ENCODE measurements at regions not wholly inside any gene's neighbourhood (a gene's known extent, or its start where the extent isn't known, plus 50 kb on each side); places are given as distances from the start of the nearest gene placed in this dataset.

GRCh38 chr12:118763234-118763633 is 218.1 kb upstream of the SRRM4 start:
- TF ChIP-seq POLR2AphosphoS5 (IDR thresholded peaks at IDR 0.05) (no peak), POLR2A (IDR thresholded peaks at IDR 0.05) (no peak), CTCF (IDR thresholded peaks at IDR 0.05) (no peak)
